ENCODE measurements at regions not wholly inside any gene's neighbourhood (a gene's known extent, or its start where the extent isn't known, plus 50 kb on each side); places are given as distances from the start of the nearest gene placed in this dataset.

- H3K27me3 ChIP-seq (ENCODE audit: control insufficient read depth in 3 of 3, insufficient read depth in 3 of 3, low read length in 3 of 3) = peaks cover 0 to 2% (median 0%) of the 10 kb centered on the region in 3 donors
- no peaks in the 10 kb centered on the region for H3K4me1 ChIP-seq (ENCODE audit: control insufficient read depth in 3 of 3, insufficient read depth in 2 of 3, low read depth in 1 of 3, low read length in 2 of 3)
- H3K27ac ChIP-seq (ENCODE audit: low read depth in 1 of 3, low read length in 2 of 3) = no peak overlapping the region
- FAIRE-seq (no peak), DNase-seq (no peak)
- H3K36me3 ChIP-seq (ENCODE audit: control insufficient read depth in 3 of 3, insufficient read depth in 2 of 3, low read depth in 1 of 3, low read length in 3 of 3) = no peaks in the 10 kb centered on the region
- no peak overlapping the region for H3K4me3 ChIP-seq (ENCODE audit: low read depth in 1 of 3, low read length in 3 of 3)
- H3K9me3 ChIP-seq (ENCODE audit: control insufficient read depth in 2 of 2, insufficient read depth in 1 of 2, low read depth in 1 of 2, low read length in 1 of 2) = no peaks in the 10 kb centered on the region
Measured at GRCh38 chr9:19666575-19666974, 122.3 kb downstream of the SLC24A2 start.

GRCh38 chr9:19665146-19665863 lies 123.5 kb downstream of the SLC24A2 start:
- no peak for FAIRE-seq
- Histone ChIP-seq H3K9me3 (ENCODE audit: control insufficient read depth in 2 of 2, insufficient read depth in 1 of 2, low read depth in 1 of 2, low read length in 1 of 2) (no peaks in the 10 kb centered on the region), H3K27me3 (ENCODE audit: control insufficient read depth in 3 of 3, insufficient read depth in 3 of 3, low read length in 3 of 3) (peaks cover 0 to 2% (median 0%) of the 10 kb centered on the region in 3 donors), H3K4me3 (ENCODE audit: low read depth in 1 of 3, low read length in 3 of 3) (no peak overlapping the region), H3K27ac (ENCODE audit: low read depth in 1 of 3, low read length in 2 of 3) (no peak overlapping the region), H3K36me3 (ENCODE audit: control insufficient read depth in 3 of 3, insufficient read depth in 2 of 3, low read depth in 1 of 3, low read length in 3 of 3) (no peaks in the 10 kb centered on the region), H3K4me1 (ENCODE audit: control insufficient read depth in 3 of 3, insufficient read depth in 2 of 3, low read depth in 1 of 3, low read length in 2 of 3) (no peaks in the 10 kb centered on the region)
- WGBS, 3 donors = 68 to 81% (median 79%) methylated on average over 9 of the region's 9 CpGs
- no peak for DNase-seq

GRCh38 chr9:19663570-19663969 lies 125.3 kb downstream of the SLC24A2 start:
- no peaks in the 10 kb centered on the region for H3K9me3 ChIP-seq (ENCODE audit: control insufficient read depth in 2 of 2, insufficient read depth in 1 of 2, low read depth in 1 of 2, low read length in 1 of 2)
- WGBS, 3 donors = 45 to 60% (median 48%) methylated on average over 3 of the region's 3 CpGs
- no peak overlapping the region for H3K27ac ChIP-seq (ENCODE audit: low read depth in 1 of 3, low read length in 2 of 3)
- H3K36me3 ChIP-seq (ENCODE audit: control insufficient read depth in 3 of 3, insufficient read depth in 2 of 3, low read depth in 1 of 3, low read length in 3 of 3) = no peaks in the 10 kb centered on the region
- FAIRE-seq = no peak
- no peak for DNase-seq
- H3K4me3 ChIP-seq (ENCODE audit: low read depth in 1 of 3, low read length in 3 of 3) = no peak overlapping the region
- H3K27me3 ChIP-seq (ENCODE audit: control insufficient read depth in 3 of 3, insufficient read depth in 3 of 3, low read length in 3 of 3) = peaks cover 0 to 2% (median 0%) of the 10 kb centered on the region in 3 donors
- no peaks in the 10 kb centered on the region for H3K4me1 ChIP-seq (ENCODE audit: control insufficient read depth in 3 of 3, insufficient read depth in 2 of 3, low read depth in 1 of 3, low read length in 2 of 3)

- Histone ChIP-seq H3K4me1 (ENCODE audit: control insufficient read depth in 3 of 3, insufficient read depth in 2 of 3, low read depth in 1 of 3, low read length in 2 of 3) (no peaks in the 10 kb centered on the region), H3K9me3 (ENCODE audit: control insufficient read depth in 2 of 2, insufficient read depth in 1 of 2, low read depth in 1 of 2, low read length in 1 of 2) (no peaks in the 10 kb centered on the region), H3K27ac (ENCODE audit: low read depth in 1 of 3, low read length in 2 of 3) (no peak overlapping the region), H3K27me3 (ENCODE audit: control insufficient read depth in 3 of 3, insufficient read depth in 3 of 3, low read length in 3 of 3) (peaks cover 0 to 2% (median 0%) of the 10 kb centered on the region in 3 donors), H3K36me3 (ENCODE audit: control insufficient read depth in 3 of 3, insufficient read depth in 2 of 3, low read depth in 1 of 3, low read length in 3 of 3) (no peaks in the 10 kb centered on the region), H3K4me3 (ENCODE audit: low read depth in 1 of 3, low read length in 3 of 3) (no peak overlapping the region)
- DNase-seq (no peak), FAIRE-seq (no peak)
- WGBS, 3 donors = 85 to 91% (median 89%) methylated on average over 6 of the region's 6 CpGs
Measured at GRCh38 chr9:19662213-19662612, 126.6 kb downstream of the SLC24A2 start.

GRCh38 chr9:19660019-19660418 lies 128.8 kb downstream of the SLC24A2 start:
- no peaks in the 10 kb centered on the region for H3K4me1 ChIP-seq (ENCODE audit: control insufficient read depth in 3 of 3, insufficient read depth in 2 of 3, low read depth in 1 of 3, low read length in 2 of 3)
- no peak overlapping the region for H3K4me3 ChIP-seq (ENCODE audit: low read depth in 1 of 3, low read length in 3 of 3)
- 61 to 68% (median 64%) methylated on average over 6 of the region's 6 CpGs for WGBS, 3 donors
- FAIRE-seq = no peak
- no peak overlapping the region for H3K27ac ChIP-seq (ENCODE audit: low read depth in 1 of 3, low read length in 2 of 3)
- no peaks in the 10 kb centered on the region for H3K9me3 ChIP-seq (ENCODE audit: control insufficient read depth in 2 of 2, insufficient read depth in 1 of 2, low read depth in 1 of 2, low read length in 1 of 2)
- H3K27me3 ChIP-seq (ENCODE audit: control insufficient read depth in 3 of 3, insufficient read depth in 3 of 3, low read length in 3 of 3) = peaks cover 0 to 2% (median 0%) of the 10 kb centered on the region in 3 donors
- no peak for DNase-seq
- no peaks in the 10 kb centered on the region for H3K36me3 ChIP-seq (ENCODE audit: control insufficient read depth in 3 of 3, insufficient read depth in 2 of 3, low read depth in 1 of 3, low read length in 3 of 3)

- no peaks in the 10 kb centered on the region for H3K4me1 ChIP-seq (ENCODE audit: control insufficient read depth in 3 of 3, insufficient read depth in 2 of 3, low read depth in 1 of 3, low read length in 2 of 3)
- no peak overlapping the region for H3K4me3 ChIP-seq (ENCODE audit: low read depth in 1 of 3, low read length in 3 of 3)
- no peak overlapping the region for H3K27ac ChIP-seq (ENCODE audit: low read depth in 1 of 3, low read length in 2 of 3)
- no peak for DNase-seq
- H3K9me3 ChIP-seq (ENCODE audit: control insufficient read depth in 2 of 2, insufficient read depth in 1 of 2, low read depth in 1 of 2, low read length in 1 of 2) = no peaks in the 10 kb centered on the region
- no peaks in the 10 kb centered on the region for H3K27me3 ChIP-seq (ENCODE audit: control insufficient read depth in 3 of 3, insufficient read depth in 3 of 3, low read length in 3 of 3)
- H3K36me3 ChIP-seq (ENCODE audit: control insufficient read depth in 3 of 3, insufficient read depth in 2 of 3, low read depth in 1 of 3, low read length in 3 of 3) = no peaks in the 10 kb centered on the region
- no peak for FAIRE-seq
- WGBS, 3 donors = 61 to 66% (median 61%) methylated on average over 4 of the region's 4 CpGs
Measured at GRCh38 chr9:19656704-19657103, 132.1 kb downstream of the SLC24A2 start.

- Histone ChIP-seq H3K27me3 (ENCODE audit: control insufficient read depth in 3 of 3, insufficient read depth in 3 of 3, low read length in 3 of 3) (no peaks in the 10 kb centered on the region), H3K27ac (ENCODE audit: low read depth in 1 of 3, low read length in 2 of 3) (no peak overlapping the region), H3K4me3 (ENCODE audit: low read depth in 1 of 3, low read length in 3 of 3) (no peak overlapping the region), H3K36me3 (ENCODE audit: control insufficient read depth in 3 of 3, insufficient read depth in 2 of 3, low read depth in 1 of 3, low read length in 3 of 3) (no peaks in the 10 kb centered on the region), H3K9me3 (ENCODE audit: control insufficient read depth in 2 of 2, insufficient read depth in 1 of 2, low read depth in 1 of 2, low read length in 1 of 2) (no peaks in the 10 kb centered on the region), H3K4me1 (ENCODE audit: control insufficient read depth in 3 of 3, insufficient read depth in 2 of 3, low read depth in 1 of 3, low read length in 2 of 3) (no peaks in the 10 kb centered on the region)
- FAIRE-seq (no peak), DNase-seq (no peak)
- 86 to 91% (median 88%) methylated on average over 7 of the region's 7 CpGs for WGBS, 3 donors
Measured at GRCh38 chr9:19651681-19652080, 137.2 kb downstream of the SLC24A2 start.

GRCh38 chr9:19650312-19650711 lies 138.5 kb downstream of the SLC24A2 start:
- H3K27me3 ChIP-seq (ENCODE audit: control insufficient read depth in 3 of 3, insufficient read depth in 3 of 3, low read length in 3 of 3) = no peaks in the 10 kb centered on the region
- no peak for FAIRE-seq
- H3K36me3 ChIP-seq (ENCODE audit: control insufficient read depth in 3 of 3, insufficient read depth in 2 of 3, low read depth in 1 of 3, low read length in 3 of 3) = no peaks in the 10 kb centered on the region
- no peaks in the 10 kb centered on the region for H3K4me1 ChIP-seq (ENCODE audit: control insufficient read depth in 3 of 3, insufficient read depth in 2 of 3, low read depth in 1 of 3, low read length in 2 of 3)
- no peaks in the 10 kb centered on the region for H3K9me3 ChIP-seq (ENCODE audit: control insufficient read depth in 2 of 2, insufficient read depth in 1 of 2, low read depth in 1 of 2, low read length in 1 of 2)
- H3K27ac ChIP-seq (ENCODE audit: low read depth in 1 of 3, low read length in 2 of 3) = no peak overlapping the region
- 60 to 77% (median 67%) methylated on average over 2 of the region's 2 CpGs for WGBS, 3 donors
- no peak for DNase-seq
- H3K4me3 ChIP-seq (ENCODE audit: low read depth in 1 of 3, low read length in 3 of 3) = no peak overlapping the region

Data from small intestine (tissue), 7 donors.